ENCODE measurements at regions not wholly inside any gene's neighbourhood (a gene's known extent, or its start where the extent isn't known, plus 50 kb on each side); places are given as distances from the start of the nearest gene placed in this dataset.

DNA sequence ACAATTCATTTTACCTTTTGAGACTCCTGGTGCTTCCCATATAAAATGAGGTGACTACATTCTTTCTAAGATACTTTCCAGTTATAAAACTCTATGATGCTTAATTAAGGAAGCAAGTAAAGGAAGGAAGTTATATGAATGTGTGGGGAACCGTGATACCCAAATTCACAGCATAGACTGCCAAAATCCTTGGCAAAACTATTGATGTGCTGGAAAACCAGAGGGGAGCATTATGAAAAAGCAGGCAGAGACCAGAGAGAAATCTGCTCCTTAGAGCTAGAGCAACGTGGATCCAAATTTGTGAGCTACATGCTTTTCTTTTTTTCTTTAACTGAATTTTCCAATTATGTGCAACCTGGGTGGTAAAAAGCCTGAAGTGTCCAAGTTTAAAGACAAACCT is 201.4 kb upstream of the USP25 start:
- no peak for DNase-seq
- TF ChIP-seq, protein P1, sequence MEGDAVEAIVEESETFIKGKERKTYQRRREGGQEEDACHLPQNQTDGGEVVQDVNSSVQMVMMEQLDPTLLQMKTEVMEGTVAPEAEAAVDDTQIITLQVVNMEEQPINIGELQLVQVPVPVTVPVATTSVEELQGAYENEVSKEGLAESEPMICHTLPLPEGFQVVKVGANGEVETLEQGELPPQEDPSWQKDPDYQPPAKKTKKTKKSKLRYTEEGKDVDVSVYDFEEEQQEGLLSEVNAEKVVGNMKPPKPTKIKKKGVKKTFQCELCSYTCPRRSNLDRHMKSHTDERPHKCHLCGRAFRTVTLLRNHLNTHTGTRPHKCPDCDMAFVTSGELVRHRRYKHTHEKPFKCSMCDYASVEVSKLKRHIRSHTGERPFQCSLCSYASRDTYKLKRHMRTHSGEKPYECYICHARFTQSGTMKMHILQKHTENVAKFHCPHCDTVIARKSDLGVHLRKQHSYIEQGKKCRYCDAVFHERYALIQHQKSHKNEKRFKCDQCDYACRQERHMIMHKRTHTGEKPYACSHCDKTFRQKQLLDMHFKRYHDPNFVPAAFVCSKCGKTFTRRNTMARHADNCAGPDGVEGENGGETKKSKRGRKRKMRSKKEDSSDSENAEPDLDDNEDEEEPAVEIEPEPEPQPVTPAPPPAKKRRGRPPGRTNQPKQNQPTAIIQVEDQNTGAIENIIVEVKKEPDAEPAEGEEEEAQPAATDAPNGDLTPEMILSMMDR (IDR thresholded peaks at IDR 0.05): no peak
- H3K4me3 Mint-ChIP-seq: no peak overlapping the region
- peaks cover 3% of the 10 kb centered on the region for H3K27me3 Mint-ChIP-seq (ENCODE audit: low read depth, poor library complexity)
- H3K27ac Mint-ChIP-seq: no peak overlapping the region
- no peaks in the 10 kb centered on the region for H3K36me3 Mint-ChIP-seq (ENCODE audit: low read depth)
- H3K4me1 Mint-ChIP-seq: no peaks in the 10 kb centered on the region
- peaks cover 3% of the 10 kb centered on the region for H3K9me3 Mint-ChIP-seq

DNA sequence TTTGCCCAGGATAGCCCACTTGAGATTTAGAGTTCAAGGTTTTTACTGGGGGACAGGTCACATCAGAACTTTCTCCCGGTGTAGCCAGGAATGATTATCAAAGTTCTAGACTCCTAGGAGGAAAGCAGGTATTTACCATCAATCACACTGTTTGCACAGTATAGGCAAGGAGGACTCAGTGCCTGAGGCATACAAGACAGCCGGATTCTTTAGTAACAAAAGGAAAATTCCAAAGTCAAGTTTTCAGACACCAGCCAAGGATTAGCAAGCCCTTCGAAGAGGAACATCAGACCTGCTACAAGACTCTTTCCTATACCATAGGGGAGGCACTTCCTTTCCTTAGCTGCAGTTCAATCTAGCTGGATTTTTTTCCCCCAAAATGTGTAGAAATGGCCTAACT is 197.8 kb upstream of the USP25 start:
- Mint-ChIP-seq H3K27me3 (ENCODE audit: low read depth, poor library complexity) (peaks cover 3% of the 10 kb centered on the region), H3K36me3 (ENCODE audit: low read depth) (no peaks in the 10 kb centered on the region), H3K27ac (no peak overlapping the region), H3K4me1 (no peaks in the 10 kb centered on the region), H3K4me3 (no peak overlapping the region), H3K9me3 (peaks cover 3% of the 10 kb centered on the region)
- DNase-seq: no peak
- TF ChIP-seq, protein P1 (IDR thresholded peaks at IDR 0.05): no peak

DNA sequence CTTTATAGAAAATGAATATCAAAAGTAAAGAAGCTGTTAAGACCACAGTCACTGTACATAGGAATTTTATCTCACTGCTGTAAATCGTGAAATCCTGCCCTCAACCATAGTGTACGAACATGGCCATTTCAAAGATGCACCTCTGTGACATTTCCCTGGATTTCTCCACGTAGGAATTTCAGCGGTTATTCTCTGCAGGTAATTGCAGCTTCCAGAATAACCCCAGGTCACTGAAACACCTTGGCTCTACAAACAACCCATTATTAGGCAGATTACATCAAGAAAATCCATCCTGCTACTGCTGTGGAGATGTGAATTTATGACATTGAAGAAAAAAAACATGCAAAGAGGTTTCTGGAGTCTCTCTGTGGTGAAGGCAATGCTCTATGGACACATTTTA is 196.2 kb upstream of the USP25 start:
- Mint-ChIP-seq H3K36me3 (ENCODE audit: low read depth) (no peaks in the 10 kb centered on the region), H3K4me1 (no peaks in the 10 kb centered on the region), H3K27ac (no peak overlapping the region), H3K27me3 (ENCODE audit: low read depth, poor library complexity) (peaks cover 3% of the 10 kb centered on the region), H3K9me3 (peaks cover 3% of the 10 kb centered on the region), H3K4me3 (no peak overlapping the region)
- TF ChIP-seq, protein P1 (IDR thresholded peaks at IDR 0.05): no peak
- no peak for DNase-seq

DNA sequence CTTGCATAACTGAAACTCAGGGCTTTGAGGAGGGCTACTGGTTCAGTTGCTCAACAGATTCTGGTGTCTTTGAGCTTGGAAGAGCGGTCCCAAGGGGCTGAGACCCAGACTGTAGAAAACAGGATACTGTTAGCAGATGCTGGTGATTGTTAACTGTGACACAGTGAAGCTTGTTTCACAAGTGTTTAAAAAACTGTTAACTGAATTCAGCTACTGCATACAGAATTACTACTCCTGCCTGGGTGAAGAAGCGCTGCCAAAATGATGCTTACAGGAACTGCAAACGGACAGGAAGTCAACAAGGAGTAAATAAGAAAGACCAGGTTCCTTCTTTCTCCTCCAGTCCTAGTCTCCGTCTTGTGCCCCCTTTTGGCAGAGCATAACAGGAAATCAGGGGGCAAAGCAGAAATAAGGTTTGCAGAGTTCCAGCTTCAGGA is 195.3 kb upstream of the USP25 start:
- DNase-seq: no peak
- TF ChIP-seq, protein P1 (IDR thresholded peaks at IDR 0.05): no peak
- Mint-ChIP-seq H3K4me3 (no peak overlapping the region), H3K36me3 (ENCODE audit: low read depth) (no peaks in the 10 kb centered on the region), H3K27ac (no peak overlapping the region), H3K9me3 (peaks cover 3% of the 10 kb centered on the region), H3K4me1 (no peaks in the 10 kb centered on the region), H3K27me3 (ENCODE audit: low read depth, poor library complexity) (peaks cover 3% of the 10 kb centered on the region)

DNA sequence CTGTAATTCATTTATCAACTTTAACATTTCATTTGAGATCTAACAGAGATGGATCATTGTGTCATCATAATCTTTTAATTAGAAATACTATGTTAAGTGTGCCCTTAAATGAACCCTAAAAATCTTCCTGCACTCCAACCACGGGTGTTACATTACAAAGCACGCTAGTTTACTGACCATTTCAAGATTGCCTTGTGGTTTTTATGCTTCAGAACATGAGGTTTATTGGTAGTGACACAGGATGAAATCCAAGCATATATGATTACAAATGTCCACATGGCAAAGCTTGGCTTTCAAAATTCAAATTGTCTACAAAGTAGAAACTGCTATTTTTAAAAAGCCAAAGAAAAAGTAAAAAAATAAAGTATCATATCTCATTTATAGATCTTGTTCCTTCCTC is 190.4 kb upstream of the USP25 start:
- Mint-ChIP-seq H3K27ac (no peak overlapping the region), H3K4me1 (no peaks in the 10 kb centered on the region), H3K36me3 (ENCODE audit: low read depth) (no peaks in the 10 kb centered on the region), H3K4me3 (no peak overlapping the region), H3K9me3 (no peaks in the 10 kb centered on the region), H3K27me3 (ENCODE audit: low read depth, poor library complexity) (peaks cover 2% of the 10 kb centered on the region)
- DNase-seq: no peak
- TF ChIP-seq, protein P1 (IDR thresholded peaks at IDR 0.05): no peak

DNA sequence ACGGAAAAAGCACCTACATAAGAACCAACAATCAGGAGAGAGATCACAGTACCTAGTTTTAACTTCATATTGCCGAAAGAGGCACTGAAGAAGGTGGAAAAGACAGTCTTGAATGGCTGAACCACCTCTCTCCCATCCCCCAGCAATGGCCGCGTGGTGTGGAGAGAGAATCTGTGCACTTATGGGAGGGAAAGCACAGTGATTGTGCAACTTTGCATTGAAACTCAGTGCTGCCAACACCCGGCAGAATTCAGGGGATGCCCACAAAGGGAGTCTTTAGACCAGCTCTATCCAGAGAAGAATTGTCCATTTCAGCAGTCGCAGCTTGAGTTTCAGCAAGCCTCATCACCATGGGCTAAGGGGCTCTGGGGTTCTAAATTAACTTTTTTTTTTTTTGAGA is 186.3 kb upstream of the USP25 start:
- Mint-ChIP-seq H3K4me3 (no peak overlapping the region), H3K27ac (no peak overlapping the region), H3K9me3 (no peaks in the 10 kb centered on the region), H3K4me1 (no peaks in the 10 kb centered on the region), H3K36me3 (ENCODE audit: low read depth) (no peaks in the 10 kb centered on the region), H3K27me3 (ENCODE audit: low read depth, poor library complexity) (peaks cover 5% of the 10 kb centered on the region)
- TF ChIP-seq, protein P1 (IDR thresholded peaks at IDR 0.05): no peak
- DNase-seq: no peak

All from nephron progenitor cell (in vitro differentiated cells).